Fibroblast of lung (primary cell): ENCODE measurements at regions not wholly inside any gene's neighbourhood (a gene's known extent, or its start where the extent isn't known, plus 50 kb on each side); places are given as distances from the start of the nearest gene placed in this dataset.

Experiments used
- DNase-seq, 2 donors: peaks; one replicate each; pipeline versions ENCODE4 v3.0.0 to v3.0.0-alpha.2; 2010; ENCODE audit warnings: low read depth in 2 of 2
- H2AFZ ChIP-seq: 2 replicates; pipeline ENCODE4 v1.5.1; 2012; ENCODE audit warnings: low read length, control low read depth, inconsistent platforms
- H3K27ac ChIP-seq: 2 replicates; pipeline ENCODE4 v1.5.1; 2011; ENCODE audit warnings: low read length, control low read depth; ENCODE audit not compliant: insufficient read depth
- H3K27me3 ChIP-seq: 2 replicates; pipeline ENCODE4 v1.5.1; 2011; ENCODE audit warnings: mild to moderate bottlenecking, low read length; ENCODE audit not compliant: control insufficient read depth, insufficient read depth
- H3K36me3 ChIP-seq: 2 replicates; pipeline ENCODE4 v1.5.1; 2011; ENCODE audit warnings: low read length; ENCODE audit not compliant: control insufficient read depth, insufficient read depth
- H3K4me1 ChIP-seq: 2 replicates; pipeline ENCODE4 v1.5.1; 2011; ENCODE audit warnings: low read length; ENCODE audit not compliant: control insufficient read depth, insufficient read depth; ENCODE audit errors: extremely low read depth
- H3K4me2 ChIP-seq: 2 replicates; pipeline ENCODE4 v1.5.1; 2011; ENCODE audit warnings: low read length, control low read depth; ENCODE audit not compliant: insufficient read depth; ENCODE audit errors: extremely low read depth
- H3K4me3 ChIP-seq, 4 experiments: fragments of 200-600 bp in 1 of 4; sonication (generic) in 1 of 4; replicated peaks in 1 of 4; 2 replicates each; pipeline ENCODE4 v1.5.1; 2011 to 2016; ENCODE audit warnings: low read length in 4 of 4, low read depth in 3 of 4, mild to moderate bottlenecking in 3 of 4, control low read depth in 2 of 4, inconsistent platforms in 1 of 4, mixed read lengths in 1 of 4; ENCODE audit not compliant: insufficient read depth in 1 of 4; ENCODE audit errors: control extremely low read depth in 1 of 4
- H3K79me2 ChIP-seq: 2 replicates; pipeline ENCODE4 v1.5.1; 2012; ENCODE audit warnings: mild to moderate bottlenecking, low read length, inconsistent platforms; ENCODE audit not compliant: control insufficient read depth, insufficient read depth
- H3K9ac ChIP-seq: 2 replicates; pipeline ENCODE4 v1.5.1; 2011; ENCODE audit warnings: mild to moderate bottlenecking, low read length, control low read depth; ENCODE audit not compliant: insufficient read depth
- H3K9me3 ChIP-seq: 2 replicates; pipeline ENCODE4 v1.5.1; 2012; ENCODE audit warnings: low read depth, low read length; ENCODE audit not compliant: control insufficient read depth, insufficient read depth
- H4K20me1 ChIP-seq: 2 replicates; pipeline ENCODE4 v1.5.1; 2011; ENCODE audit warnings: low read length; ENCODE audit not compliant: control insufficient read depth, insufficient read depth; ENCODE audit errors: extremely low read depth
- EZH2 ChIP-seq: IDR thresholded peaks from 2 replicates; pipeline ENCODE4 v1.5.1; 2012; ENCODE audit warnings: low read length, control low read depth, mild to moderate bottlenecking; ENCODE audit errors: missing control alignments
- TF ChIP-seq, protein P1 (sequence below), 2 donors: IDR thresholded peaks in 1 of 2; conservative IDR thresholded peaks in 1 of 2; 1 replicate in 1 of 2; 2 replicates in 1 of 2; pipeline ENCODE4 v1.5.1; 2011 to 2012; ENCODE audit warnings: low read length in 2 of 2, control low read depth in 1 of 2, inconsistent platforms in 1 of 2, low read depth in 1 of 2, mild to moderate bottlenecking in 1 of 2

DNA sequence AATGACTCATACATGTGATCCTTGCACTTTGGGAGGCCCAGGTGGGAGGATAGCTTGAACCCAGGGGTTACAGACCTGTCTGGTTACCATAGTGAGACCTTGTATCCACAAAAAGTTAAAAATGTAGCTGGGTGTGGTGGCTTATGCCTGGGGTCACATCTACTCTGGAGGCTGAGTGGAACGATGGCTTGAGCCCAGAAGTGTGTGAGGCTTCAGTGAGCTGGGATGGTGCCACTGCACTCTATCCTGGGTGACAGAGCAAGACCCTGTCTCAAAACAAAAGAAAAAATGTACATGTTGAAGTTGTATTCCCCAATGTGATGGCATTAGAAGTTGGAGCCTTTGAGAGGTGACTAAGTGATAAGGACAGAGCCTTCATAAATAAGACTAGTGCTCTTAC, 409.4 kb upstream of the PABPC4L start:
- no peaks in the 10 kb centered on the region for H3K79me2 ChIP-seq
- no peaks in the 10 kb centered on the region for H3K9me3 ChIP-seq
- H3K4me1 ChIP-seq, result no peaks in the 10 kb centered on the region
- no peak overlapping the region for H2AFZ ChIP-seq
- no peaks in the 10 kb centered on the region for H4K20me1 ChIP-seq
- no peak overlapping the region for H3K9ac ChIP-seq
- H3K27me3 ChIP-seq, result no peaks in the 10 kb centered on the region
- H3K4me2 ChIP-seq, result no peak overlapping the region
- TF ChIP-seq, protein P1, sequence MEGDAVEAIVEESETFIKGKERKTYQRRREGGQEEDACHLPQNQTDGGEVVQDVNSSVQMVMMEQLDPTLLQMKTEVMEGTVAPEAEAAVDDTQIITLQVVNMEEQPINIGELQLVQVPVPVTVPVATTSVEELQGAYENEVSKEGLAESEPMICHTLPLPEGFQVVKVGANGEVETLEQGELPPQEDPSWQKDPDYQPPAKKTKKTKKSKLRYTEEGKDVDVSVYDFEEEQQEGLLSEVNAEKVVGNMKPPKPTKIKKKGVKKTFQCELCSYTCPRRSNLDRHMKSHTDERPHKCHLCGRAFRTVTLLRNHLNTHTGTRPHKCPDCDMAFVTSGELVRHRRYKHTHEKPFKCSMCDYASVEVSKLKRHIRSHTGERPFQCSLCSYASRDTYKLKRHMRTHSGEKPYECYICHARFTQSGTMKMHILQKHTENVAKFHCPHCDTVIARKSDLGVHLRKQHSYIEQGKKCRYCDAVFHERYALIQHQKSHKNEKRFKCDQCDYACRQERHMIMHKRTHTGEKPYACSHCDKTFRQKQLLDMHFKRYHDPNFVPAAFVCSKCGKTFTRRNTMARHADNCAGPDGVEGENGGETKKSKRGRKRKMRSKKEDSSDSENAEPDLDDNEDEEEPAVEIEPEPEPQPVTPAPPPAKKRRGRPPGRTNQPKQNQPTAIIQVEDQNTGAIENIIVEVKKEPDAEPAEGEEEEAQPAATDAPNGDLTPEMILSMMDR (conservative IDR thresholded peaks at IDR 0.05 in 1 of 2, IDR thresholded peaks at IDR 0.05 in 1 of 2; ENCODE audit: low read depth in 1 of 2, low read length in 2 of 2), result no peak
- no peak for TF ChIP-seq EZH2
- no peak overlapping the region for H3K27ac ChIP-seq
- no peaks in the 10 kb centered on the region for H3K36me3 ChIP-seq
- DNase-seq, result no peak
- H3K4me3 ChIP-seq, result no peak overlapping the region

DNA sequence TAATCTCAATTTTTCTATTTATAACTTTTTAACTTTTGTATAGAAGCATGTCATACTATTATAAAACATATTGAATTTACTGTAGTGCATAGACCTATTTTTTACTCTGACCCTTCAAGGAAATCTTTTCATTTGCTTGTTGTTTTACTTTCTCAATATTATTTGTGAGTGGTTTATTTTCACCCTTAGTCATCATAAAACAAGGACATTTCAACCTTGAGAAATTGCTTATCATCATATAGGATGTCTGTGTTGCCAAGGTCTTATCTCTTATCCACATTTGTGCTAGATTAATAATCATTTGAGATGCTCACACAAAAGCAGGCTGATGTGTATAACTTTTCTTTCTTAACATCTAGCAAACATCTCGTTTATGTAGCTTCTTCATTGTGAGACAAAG, 408.6 kb upstream of the PABPC4L start:
- Histone ChIP-seq H3K27ac (no peak overlapping the region), H3K27me3 (no peaks in the 10 kb centered on the region), H3K9ac (no peak overlapping the region), H3K4me3 (no peak overlapping the region), H3K36me3 (no peaks in the 10 kb centered on the region), H2AFZ (no peak overlapping the region), H4K20me1 (no peaks in the 10 kb centered on the region), H3K4me1 (no peaks in the 10 kb centered on the region), H3K4me2 (no peak overlapping the region), H3K79me2 (no peaks in the 10 kb centered on the region), H3K9me3 (no peaks in the 10 kb centered on the region)
- DNase-seq, result no peak
- TF ChIP-seq EZH2, result no peak
- TF ChIP-seq, protein P1 (conservative IDR thresholded peaks at IDR 0.05 in 1 of 2, IDR thresholded peaks at IDR 0.05 in 1 of 2; ENCODE audit: low read depth in 1 of 2, low read length in 2 of 2), result no peak

- Histone ChIP-seq H3K4me3 (no peak overlapping the region), H3K36me3 (no peaks in the 10 kb centered on the region), H3K9me3 (no peaks in the 10 kb centered on the region), H2AFZ (no peak overlapping the region), H3K79me2 (no peaks in the 10 kb centered on the region), H3K27me3 (no peaks in the 10 kb centered on the region), H3K4me1 (no peaks in the 10 kb centered on the region), H3K27ac (no peak overlapping the region), H3K9ac (no peak overlapping the region), H3K4me2 (no peak overlapping the region), H4K20me1 (no peaks in the 10 kb centered on the region)
- no peak for DNase-seq
- no peak for TF ChIP-seq EZH2
- TF ChIP-seq, protein P1 (conservative IDR thresholded peaks at IDR 0.05 in 1 of 2, IDR thresholded peaks at IDR 0.05 in 1 of 2; ENCODE audit: low read depth in 1 of 2, low read length in 2 of 2), result no peak
These were observed 400.1 kb upstream of the PABPC4L start for GRCh38 chr4:134601706-134602105.
